IPS-20b (cell line): ENCODE measurements at regions not wholly inside any gene's neighbourhood (a gene's known extent, or its start where the extent isn't known, plus 50 kb on each side); places are given as distances from the start of the nearest gene placed in this dataset.
A peak's percentile ranks its signal among the peaks of the same experiment; 100 is the strongest.

ENCODE experiments used
- H3K27ac ChIP-seq: one replicate; pipeline ENCODE4 v1.5.1; 2013; ENCODE audit warnings: low read length
- H3K27me3 ChIP-seq: 2 replicates; pipeline ENCODE4 v1.6.1; 2013; ENCODE audit warnings: mild to moderate bottlenecking, low read length, inconsistent platforms; ENCODE audit not compliant: insufficient read depth
- H3K36me3 ChIP-seq: 2 replicates; pipeline ENCODE4 v1.6.1; 2013; ENCODE audit warnings: low read depth, mild to moderate bottlenecking, inconsistent platforms, low read length, moderate library complexity; ENCODE audit not compliant: insufficient read depth
- H3K4me1 ChIP-seq: 2 replicates; pipeline ENCODE4 v1.6.1; 2013; ENCODE audit warnings: mild to moderate bottlenecking, control low read depth, inconsistent platforms, low read length, moderate library complexity; ENCODE audit not compliant: insufficient read depth
- H3K4me3 ChIP-seq: 2 replicates; pipeline ENCODE4 v1.5.1; 2013; ENCODE audit warnings: mild to moderate bottlenecking, low read length, inconsistent platforms
- H3K9ac ChIP-seq: 2 replicates; pipeline ENCODE4 v1.6.1; 2013; ENCODE audit warnings: low read depth, mild to moderate bottlenecking, inconsistent platforms, low read length, moderate library complexity
- H3K9me3 ChIP-seq: 2 replicates; pipeline ENCODE4 v1.6.1; 2013; ENCODE audit warnings: mild to moderate bottlenecking, low read depth, low read length, inconsistent platforms; ENCODE audit not compliant: insufficient read depth

DNA sequence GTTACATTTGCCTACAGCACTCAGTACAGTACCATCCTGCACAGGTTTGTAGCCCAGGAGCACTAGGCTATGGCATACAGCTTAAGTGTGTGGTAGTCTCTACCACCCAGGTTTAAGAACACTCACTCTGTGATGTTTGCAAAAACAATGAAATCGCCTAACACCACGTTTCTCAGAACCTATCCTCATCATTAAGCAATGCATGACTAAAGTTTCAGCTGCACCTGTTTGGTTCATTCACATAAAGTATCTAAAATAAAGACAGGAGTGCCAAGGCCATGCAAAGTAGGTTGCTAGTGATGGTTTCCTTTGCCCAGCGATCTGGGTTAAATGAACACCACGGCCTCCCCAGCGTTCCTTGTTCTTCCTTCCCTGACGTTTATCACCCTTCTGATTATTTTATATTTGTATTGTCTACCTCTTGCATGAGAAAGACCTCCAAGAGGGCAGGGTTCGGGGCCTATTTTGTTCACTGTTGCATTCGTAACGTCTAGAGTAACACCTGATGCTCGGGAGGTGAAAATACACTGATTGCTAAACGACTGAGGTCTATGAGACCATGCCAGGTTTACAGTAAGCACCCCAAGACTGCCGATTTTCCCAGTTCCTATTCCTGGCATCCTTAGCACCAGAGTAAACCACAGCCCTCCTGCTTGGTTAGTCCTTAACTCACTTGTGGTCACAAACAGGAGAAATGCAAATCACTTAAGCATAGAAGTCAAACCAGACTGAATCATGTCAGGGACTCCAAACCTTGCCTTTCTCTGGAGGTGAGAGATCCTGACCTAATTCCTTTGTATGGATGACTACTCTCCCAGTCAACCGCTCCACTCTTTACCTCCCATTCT, 204.1 kb upstream of the NFE2L3 start:
- no peaks in the 10 kb centered on the region for H3K27me3 ChIP-seq
- H3K4me3 ChIP-seq = no peak overlapping the region; the same call in 1 of the 2 replicates
- no peaks in the 10 kb centered on the region for H3K9me3 ChIP-seq
- peaks cover 26% of the 10 kb centered on the region; the same call in 1 of the 2 replicates for H3K4me1 ChIP-seq
- H3K9ac ChIP-seq = no peak overlapping the region
- no peak overlapping the region for H3K27ac ChIP-seq
- H3K36me3 ChIP-seq = no peaks in the 10 kb centered on the region

- Histone ChIP-seq H3K36me3 (no peaks in the 10 kb centered on the region), H3K9me3 (peaks cover 4% of the 10 kb centered on the region; the same call in 1 of the 2 replicates), H3K4me3 (peak overlapping the region; percentile 88), H3K27me3 (no peaks in the 10 kb centered on the region), H3K27ac (peak overlapping the region; percentile 63), H3K9ac (peak overlapping the region; percentile 88), H3K4me1 (peaks cover 30% of the 10 kb centered on the region; the same call in 1 of the 2 replicates)
These were observed 202.1 kb upstream of the NFE2L3 start for GRCh38 chr7:25949736-25950487.

- peaks cover 30% of the 10 kb centered on the region; the same call in 1 of the 2 replicates for H3K4me1 ChIP-seq
- H3K9me3 ChIP-seq = peaks cover 4% of the 10 kb centered on the region; the same call in 1 of the 2 replicates
- peak overlapping the region; percentile 63 for H3K27ac ChIP-seq
- peak overlapping the region; percentile 88 for H3K4me3 ChIP-seq
- H3K36me3 ChIP-seq = no peaks in the 10 kb centered on the region
- H3K27me3 ChIP-seq = no peaks in the 10 kb centered on the region
- H3K9ac ChIP-seq = peak overlapping the region; percentile 88; the same call in 1 of the 2 replicates
These were observed 201.2 kb upstream of the NFE2L3 start for GRCh38 chr7:25950488-25951413.

DNA sequence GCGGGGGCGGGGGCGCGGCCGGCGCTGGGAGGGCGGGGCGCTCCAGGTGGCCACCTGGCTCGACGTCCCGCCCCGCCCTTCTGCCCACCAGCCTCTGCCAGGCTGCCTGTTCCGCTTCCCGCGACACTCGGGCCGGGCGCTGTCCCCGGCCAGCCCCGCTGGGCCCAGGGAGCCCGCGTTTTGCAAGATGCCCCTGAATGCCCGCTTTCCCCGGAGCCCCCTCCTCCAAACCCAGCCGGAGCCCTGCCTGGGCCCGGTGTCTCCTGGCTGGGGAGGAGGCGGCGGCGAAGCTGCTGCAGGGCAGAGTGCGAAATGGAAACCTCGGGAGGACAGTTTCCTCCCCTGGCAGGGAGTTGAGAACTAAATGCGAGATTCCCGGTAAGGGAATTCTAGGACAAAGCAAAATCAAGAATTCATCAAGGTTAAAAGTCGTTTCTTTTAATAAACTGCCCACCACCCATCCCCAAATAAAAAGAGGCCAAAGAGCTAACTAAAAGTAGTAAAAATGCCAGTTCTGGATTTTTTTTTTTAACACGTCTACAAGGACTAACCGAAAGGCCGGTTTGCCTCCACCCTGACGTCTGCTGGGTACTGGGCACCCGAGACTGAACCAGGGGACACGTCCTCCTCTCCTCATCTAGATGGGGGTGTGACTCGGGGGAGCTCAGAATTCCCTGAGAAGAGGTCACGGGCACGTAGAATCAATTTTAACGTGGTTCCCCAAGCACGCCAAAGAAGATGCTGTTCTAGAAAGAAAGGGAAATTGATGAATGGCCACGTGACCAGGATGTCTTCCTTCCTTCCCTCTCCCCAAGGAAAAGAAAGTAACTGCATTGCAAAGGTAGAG, 200.4 kb upstream of the NFE2L3 start:
- H3K9me3 ChIP-seq = peaks cover 4% of the 10 kb centered on the region; the same call in 1 of the 2 replicates
- no peaks in the 10 kb centered on the region for H3K27me3 ChIP-seq
- H3K36me3 ChIP-seq = no peaks in the 10 kb centered on the region
- peaks cover 30% of the 10 kb centered on the region; the same call in 1 of the 2 replicates for H3K4me1 ChIP-seq
- H3K4me3 ChIP-seq = peak overlapping the region; percentile 72
- H3K9ac ChIP-seq = peak overlapping the region; percentile 79; the same call in 1 of the 2 replicates
- peak overlapping the region; percentile 59 for H3K27ac ChIP-seq

DNA sequence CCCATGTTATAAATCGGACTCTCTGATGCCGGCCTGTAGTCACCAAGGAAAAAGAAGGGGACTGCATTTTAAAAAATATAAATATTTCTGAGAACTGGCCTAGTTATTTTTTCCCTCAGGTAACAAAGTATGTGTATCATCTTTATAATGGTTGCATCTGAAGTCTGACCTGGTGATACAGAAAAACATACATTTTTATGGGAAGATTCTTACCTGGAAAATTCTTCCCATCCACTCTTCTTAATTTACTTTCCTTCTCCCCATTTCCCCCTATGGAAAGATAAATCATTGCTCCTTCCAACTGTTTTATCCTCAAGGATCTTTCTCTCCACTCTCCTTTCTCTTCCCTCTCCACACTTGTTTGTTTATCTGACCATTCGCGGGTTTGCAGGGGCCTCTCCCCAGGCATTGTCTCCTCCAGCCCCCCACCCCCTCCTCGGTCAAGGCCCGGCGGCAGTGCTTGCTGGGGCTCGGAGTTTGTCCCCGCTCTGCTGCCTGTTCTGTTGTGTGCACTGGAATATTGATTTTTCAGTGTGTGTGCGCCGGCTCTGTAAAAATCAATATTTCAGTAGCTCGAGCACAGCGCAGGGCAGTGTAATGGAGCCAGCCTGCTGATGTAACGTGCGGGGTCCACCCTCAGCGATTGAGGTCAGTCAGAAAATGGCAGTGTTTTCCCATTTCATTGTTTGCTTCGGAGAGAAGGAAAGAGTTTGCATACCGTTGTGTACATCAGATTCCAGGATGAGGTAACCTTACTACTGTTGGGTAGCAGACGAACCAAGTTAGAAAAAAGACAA, 199.5 kb upstream of the NFE2L3 start:
- Histone ChIP-seq H3K4me3 (peak overlapping the region; percentile 72), H3K27me3 (no peaks in the 10 kb centered on the region), H3K4me1 (peaks cover 30% of the 10 kb centered on the region; the same call in 1 of the 2 replicates), H3K9me3 (peaks cover 4% of the 10 kb centered on the region; the same call in 1 of the 2 replicates), H3K27ac (peak overlapping the region; percentile 72), H3K9ac (peak overlapping the region; percentile 79; the same call in 1 of the 2 replicates), H3K36me3 (no peaks in the 10 kb centered on the region)

DNA sequence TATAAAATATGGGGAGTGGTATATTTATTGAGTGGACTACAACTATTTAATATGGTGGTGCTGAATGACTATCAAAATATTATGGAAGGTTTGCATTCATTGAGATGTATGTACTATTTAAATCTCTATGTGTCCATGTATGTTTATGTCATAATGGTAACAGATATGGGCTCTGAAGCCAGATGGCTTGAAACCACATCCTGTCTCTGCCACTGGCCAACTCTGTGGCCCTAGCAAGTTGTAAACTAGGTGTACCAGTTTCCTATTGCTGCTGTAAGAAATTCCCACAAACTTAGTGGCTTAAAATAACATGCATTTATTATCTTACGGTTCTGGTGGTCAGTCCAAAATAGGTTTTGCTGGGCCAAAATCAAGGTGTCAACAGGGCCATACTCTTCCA, 198.1 kb upstream of the NFE2L3 start:
- Histone ChIP-seq H3K27ac (no peak overlapping the region), H3K4me3 (no peak overlapping the region), H3K36me3 (no peaks in the 10 kb centered on the region), H3K27me3 (no peaks in the 10 kb centered on the region), H3K4me1 (peaks cover 21% of the 10 kb centered on the region; the same call in 1 of the 2 replicates), H3K9ac (no peak overlapping the region), H3K9me3 (peaks cover 4% of the 10 kb centered on the region; the same call in 1 of the 2 replicates)

DNA sequence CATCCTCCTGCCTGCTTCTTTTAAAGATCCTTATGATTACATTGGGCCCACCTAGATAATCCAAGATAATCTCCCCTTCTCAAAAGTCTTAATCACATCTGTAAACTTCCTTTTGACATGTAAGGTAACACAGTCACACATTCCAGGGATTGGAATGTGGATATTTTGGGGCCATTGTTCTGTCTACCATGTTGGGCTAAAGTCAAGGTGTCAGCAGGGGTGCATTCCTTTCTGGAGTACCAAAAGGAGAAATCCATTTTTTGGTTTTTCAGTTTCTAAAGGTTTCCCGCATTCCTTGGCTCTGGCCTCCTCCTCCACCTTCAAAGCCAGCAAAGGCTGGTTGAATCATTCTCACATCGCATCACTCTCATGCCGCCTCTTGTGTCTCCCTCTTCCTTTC, 197.6 kb upstream of the NFE2L3 start:
- H3K27me3 ChIP-seq = no peaks in the 10 kb centered on the region
- H3K9ac ChIP-seq = no peak overlapping the region
- no peak overlapping the region for H3K27ac ChIP-seq
- no peaks in the 10 kb centered on the region for H3K36me3 ChIP-seq
- peaks cover 20% of the 10 kb centered on the region; the same call in 1 of the 2 replicates for H3K4me1 ChIP-seq
- peaks cover 4% of the 10 kb centered on the region; the same call in 1 of the 2 replicates for H3K9me3 ChIP-seq
- H3K4me3 ChIP-seq = no peak overlapping the region

DNA sequence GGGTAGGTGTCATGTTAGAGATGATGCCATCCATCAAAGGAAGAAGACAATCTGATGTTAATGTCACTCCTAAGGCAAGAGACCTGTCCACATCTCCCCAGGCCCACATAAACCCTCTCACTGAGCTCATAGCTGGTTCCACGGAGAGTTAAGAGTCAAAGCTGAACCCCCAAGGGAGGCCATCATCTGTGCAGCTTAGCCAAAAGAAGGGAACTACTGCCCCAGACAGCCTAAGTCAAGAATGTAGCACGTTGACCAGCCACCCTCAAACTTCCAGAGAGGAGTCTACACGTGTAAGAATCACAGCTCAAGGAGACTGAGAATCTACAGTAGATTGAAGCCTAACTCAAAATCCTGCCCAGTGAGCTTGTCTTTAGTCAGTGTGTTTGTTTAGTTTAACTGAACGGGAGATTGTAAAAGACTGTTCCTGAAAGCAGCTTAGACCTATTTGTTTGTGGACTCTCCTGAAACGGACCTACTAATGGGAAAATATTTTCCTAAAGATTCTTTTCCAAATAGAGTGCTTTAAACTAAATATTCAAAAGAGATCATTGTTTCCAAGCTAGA, 192.7 kb upstream of the NFE2L3 start:
- Histone ChIP-seq H3K36me3 (no peaks in the 10 kb centered on the region), H3K4me1 (0 out of 2 replicates have a peak, but pooled peaks cover 5% of the 10 kb centered on the region), H3K9ac (no peak overlapping the region), H3K27ac (no peak overlapping the region), H3K27me3 (no peaks in the 10 kb centered on the region), H3K4me3 (no peak overlapping the region), H3K9me3 (no peaks in the 10 kb centered on the region)

DNA sequence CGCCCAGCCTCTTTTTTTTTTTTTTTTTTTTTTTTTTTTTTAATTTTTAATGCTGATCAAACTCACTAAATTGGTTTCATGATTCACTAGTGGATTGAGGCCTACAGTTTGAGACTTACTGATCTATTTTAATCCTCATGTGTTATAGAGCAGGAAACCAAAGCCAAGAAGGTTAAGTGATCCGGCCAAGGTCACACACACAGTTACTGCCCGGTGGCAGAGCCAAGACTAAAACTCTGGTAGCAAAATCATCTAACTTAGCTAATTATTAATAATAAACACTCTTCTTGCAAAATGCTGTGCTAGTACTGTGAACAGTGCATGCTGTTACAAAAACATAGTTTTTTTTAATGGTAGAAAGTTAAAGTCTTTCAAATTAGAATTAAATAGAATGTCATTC, 188.3 kb upstream of the NFE2L3 start:
- H3K4me3 ChIP-seq = no peak overlapping the region
- no peak overlapping the region for H3K27ac ChIP-seq
- no peaks in the 10 kb centered on the region for H3K36me3 ChIP-seq
- H3K9me3 ChIP-seq = no peaks in the 10 kb centered on the region
- H3K9ac ChIP-seq = no peak overlapping the region
- 0 out of 2 replicates have a peak, but pooled peaks cover 5% of the 10 kb centered on the region for H3K4me1 ChIP-seq
- H3K27me3 ChIP-seq = no peaks in the 10 kb centered on the region
